Liver (tissue), 2 donors: ENCODE measurements at regions not wholly inside any gene's neighbourhood (a gene's known extent, or its start where the extent isn't known, plus 50 kb on each side); places are given as distances from the start of the nearest gene placed in this dataset.

Source experiments
- CTCF ChIP-seq: fragments of 150-350 bp; IDR thresholded peaks from 2 replicates; pipeline ENCODE4 v1.5.1; 2017; ENCODE audit warnings: improper control_type of control experiment, low read depth, low read length; ENCODE audit not compliant: missing input control
- FOXA1 ChIP-seq: IDR thresholded peaks from 2 replicates; pipeline ENCODE4 v1.6.1; 2016; ENCODE audit warnings: antibody characterized with exemption
- YY1 ChIP-seq: IDR thresholded peaks from 2 replicates; pipeline ENCODE4 v1.6.1; 2016; ENCODE audit warnings: antibody characterized with exemption, mild to moderate bottlenecking
- donor health status: healthy.

DNA sequence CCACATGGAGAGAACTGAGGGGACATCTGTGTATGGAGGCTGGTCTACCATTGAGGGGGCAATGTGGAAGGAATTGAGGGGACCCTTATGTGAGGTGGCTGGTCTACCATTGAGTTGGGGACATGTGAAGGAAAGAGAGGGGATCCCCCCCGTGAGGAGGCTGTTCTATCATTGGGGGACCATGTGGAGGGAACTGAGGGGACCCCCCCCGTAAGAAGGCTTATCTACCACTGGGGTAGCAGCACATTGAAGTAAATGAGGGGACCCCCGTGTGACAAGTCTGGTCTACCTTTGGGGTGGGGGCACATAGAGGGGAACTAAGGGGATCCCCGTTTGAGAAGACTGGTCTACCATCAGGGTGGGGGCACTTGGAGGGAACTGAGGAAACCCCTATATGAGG is 158.0 kb downstream of the FBLN2 start:
- no peak for TF ChIP-seq FOXA1
- TF ChIP-seq CTCF: no peak
- TF ChIP-seq YY1: no peak
